Progenitor cell of endocrine pancreas (in vitro differentiated cells): ENCODE measurements at regions not wholly inside any gene's neighbourhood (a gene's known extent, or its start where the extent isn't known, plus 50 kb on each side); places are given as distances from the start of the nearest gene placed in this dataset.

Experiments used
- DNase-seq: peaks from one replicate; pipeline ENCODE4 v3.0.0; 2021; ENCODE audit warnings: low spot score; ENCODE audit not compliant: unreplicated experiment
- H3K27ac Mint-ChIP-seq: 2 replicates; pipeline ENCODE4 v1.8.0; 2021; ENCODE audit warnings: mild to moderate bottlenecking, moderate library complexity, mixed read lengths
- H3K27me3 Mint-ChIP-seq: 2 replicates; pipeline ENCODE4 v1.8.0; 2021; ENCODE audit warnings: mixed read lengths
- H3K36me3 Mint-ChIP-seq: 2 replicates; pipeline ENCODE4 v1.8.0; 2022; ENCODE audit warnings: mixed read lengths; ENCODE audit not compliant: insufficient read depth
- H3K4me1 Mint-ChIP-seq: 2 replicates; pipeline ENCODE4 v1.8.0; 2021; ENCODE audit warnings: low read depth, mixed read lengths
- H3K4me3 Mint-ChIP-seq: 2 replicates; pipeline ENCODE4 v1.8.0; 2021; ENCODE audit warnings: low read depth, mild to moderate bottlenecking, moderate library complexity, mixed read lengths
- H3K9me3 Mint-ChIP-seq: 2 replicates; pipeline ENCODE4 v1.8.0; 2021; ENCODE audit warnings: low read depth, mixed read lengths
- TF ChIP-seq, protein P1 (sequence below): fragments of 200-600 bp; sonication (generic); IDR thresholded peaks from one replicate; pipeline ENCODE4 v1.5.0; 2021; ENCODE audit warnings: antibody characterized with exemption, mild to moderate bottlenecking; ENCODE audit not compliant: unreplicated experiment

DNA sequence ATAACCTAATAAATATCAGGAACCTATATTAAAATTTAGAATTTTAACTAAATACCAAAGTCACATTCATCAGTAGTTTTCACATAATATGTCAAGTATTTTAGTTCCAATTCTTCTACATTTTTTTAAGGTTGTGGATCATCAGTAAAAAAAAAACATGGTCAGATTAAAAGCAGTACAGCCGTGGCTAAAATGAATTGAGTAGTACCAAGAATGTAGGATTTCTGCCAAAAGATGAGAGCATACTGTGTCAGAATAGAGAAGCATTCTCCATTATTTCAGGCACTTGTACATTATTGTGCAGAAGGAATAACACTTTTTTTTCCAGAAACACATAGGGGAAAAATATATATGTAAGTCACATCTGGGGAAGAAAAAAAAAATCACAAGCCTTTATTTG, 1176.1 kb downstream of the CDH11 start:
- Mint-ChIP-seq H3K27me3 (no peaks in the 10 kb centered on the region), H3K4me1 (no peaks in the 10 kb centered on the region), H3K36me3 (no peaks in the 10 kb centered on the region), H3K9me3 (no peaks in the 10 kb centered on the region), H3K4me3 (no peak overlapping the region), H3K27ac (no peak overlapping the region)
- TF ChIP-seq, protein P1, sequence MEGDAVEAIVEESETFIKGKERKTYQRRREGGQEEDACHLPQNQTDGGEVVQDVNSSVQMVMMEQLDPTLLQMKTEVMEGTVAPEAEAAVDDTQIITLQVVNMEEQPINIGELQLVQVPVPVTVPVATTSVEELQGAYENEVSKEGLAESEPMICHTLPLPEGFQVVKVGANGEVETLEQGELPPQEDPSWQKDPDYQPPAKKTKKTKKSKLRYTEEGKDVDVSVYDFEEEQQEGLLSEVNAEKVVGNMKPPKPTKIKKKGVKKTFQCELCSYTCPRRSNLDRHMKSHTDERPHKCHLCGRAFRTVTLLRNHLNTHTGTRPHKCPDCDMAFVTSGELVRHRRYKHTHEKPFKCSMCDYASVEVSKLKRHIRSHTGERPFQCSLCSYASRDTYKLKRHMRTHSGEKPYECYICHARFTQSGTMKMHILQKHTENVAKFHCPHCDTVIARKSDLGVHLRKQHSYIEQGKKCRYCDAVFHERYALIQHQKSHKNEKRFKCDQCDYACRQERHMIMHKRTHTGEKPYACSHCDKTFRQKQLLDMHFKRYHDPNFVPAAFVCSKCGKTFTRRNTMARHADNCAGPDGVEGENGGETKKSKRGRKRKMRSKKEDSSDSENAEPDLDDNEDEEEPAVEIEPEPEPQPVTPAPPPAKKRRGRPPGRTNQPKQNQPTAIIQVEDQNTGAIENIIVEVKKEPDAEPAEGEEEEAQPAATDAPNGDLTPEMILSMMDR = no peak
- DNase-seq = no peak

DNA sequence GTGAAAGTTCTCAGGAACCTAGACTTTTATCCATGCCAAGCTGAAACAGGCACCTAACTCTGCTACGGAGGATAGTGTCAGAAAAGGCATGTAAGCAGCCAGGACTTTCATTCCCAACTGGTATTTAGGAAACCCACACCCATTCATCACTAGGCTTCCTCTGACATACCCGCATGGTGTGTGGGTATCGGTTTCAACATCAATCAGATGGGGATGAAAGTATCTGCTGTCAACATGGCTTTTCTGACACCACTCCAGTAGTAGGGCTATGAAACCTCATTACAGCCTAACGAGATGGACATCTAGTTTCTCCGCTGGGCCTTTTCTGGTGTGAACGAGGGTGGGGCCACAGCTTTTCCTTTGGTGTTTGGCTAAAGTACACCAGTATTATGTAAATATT, 1178.3 kb downstream of the CDH11 start:
- Mint-ChIP-seq H3K4me3 (no peak overlapping the region), H3K27me3 (no peaks in the 10 kb centered on the region), H3K27ac (no peak overlapping the region), H3K36me3 (no peaks in the 10 kb centered on the region), H3K9me3 (no peaks in the 10 kb centered on the region), H3K4me1 (no peaks in the 10 kb centered on the region)
- DNase-seq = no peak
- TF ChIP-seq, protein P1 = no peak

DNA sequence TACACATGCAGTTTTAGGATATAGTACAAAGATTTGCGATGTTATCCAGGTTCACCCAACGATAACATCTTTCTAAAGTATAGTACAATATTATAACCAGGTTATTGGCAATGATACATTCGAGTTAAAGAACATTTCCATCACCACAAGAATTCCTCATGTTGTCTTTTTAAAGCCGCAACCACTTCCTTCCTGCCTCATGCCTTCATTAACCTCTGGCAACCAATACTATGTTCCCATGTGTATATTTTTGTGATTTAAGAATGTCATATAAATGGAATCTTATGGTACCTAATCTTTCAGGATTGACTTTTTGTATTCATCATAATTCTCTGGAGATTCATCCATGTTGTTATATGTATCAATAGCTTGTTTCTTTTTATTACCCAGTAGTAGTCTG, 1183.2 kb downstream of the CDH11 start:
- TF ChIP-seq, protein P1 = no peak
- Mint-ChIP-seq H3K4me3 (no peak overlapping the region), H3K9me3 (no peaks in the 10 kb centered on the region), H3K36me3 (no peaks in the 10 kb centered on the region), H3K27me3 (no peaks in the 10 kb centered on the region), H3K27ac (no peak overlapping the region), H3K4me1 (no peaks in the 10 kb centered on the region)
- DNase-seq = no peak

DNA sequence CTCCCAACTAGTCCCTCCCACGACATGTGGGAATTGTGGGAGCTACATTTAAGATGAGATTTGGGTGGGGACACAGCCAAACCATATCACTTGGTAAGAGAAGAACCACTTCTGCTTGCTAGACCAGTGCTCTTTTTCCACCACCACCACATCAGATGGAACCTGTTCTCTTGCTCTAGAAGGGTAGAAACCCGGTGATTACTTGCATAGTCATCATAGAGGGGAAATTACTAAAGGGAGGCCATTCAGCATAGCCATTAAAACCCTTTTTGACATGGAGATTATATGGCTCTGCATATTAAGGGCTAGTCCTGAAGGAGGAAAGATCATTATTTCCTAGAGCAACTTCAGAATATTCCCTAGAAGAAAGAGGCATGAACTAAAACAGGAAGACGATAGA, 1188.0 kb downstream of the CDH11 start:
- no peak overlapping the region for H3K4me3 Mint-ChIP-seq
- TF ChIP-seq, protein P1 = no peak
- H3K4me1 Mint-ChIP-seq = no peaks in the 10 kb centered on the region
- no peak for DNase-seq
- no peaks in the 10 kb centered on the region for H3K36me3 Mint-ChIP-seq
- no peak overlapping the region for H3K27ac Mint-ChIP-seq
- peaks cover 6% of the 10 kb centered on the region for H3K9me3 Mint-ChIP-seq
- no peaks in the 10 kb centered on the region for H3K27me3 Mint-ChIP-seq

DNA sequence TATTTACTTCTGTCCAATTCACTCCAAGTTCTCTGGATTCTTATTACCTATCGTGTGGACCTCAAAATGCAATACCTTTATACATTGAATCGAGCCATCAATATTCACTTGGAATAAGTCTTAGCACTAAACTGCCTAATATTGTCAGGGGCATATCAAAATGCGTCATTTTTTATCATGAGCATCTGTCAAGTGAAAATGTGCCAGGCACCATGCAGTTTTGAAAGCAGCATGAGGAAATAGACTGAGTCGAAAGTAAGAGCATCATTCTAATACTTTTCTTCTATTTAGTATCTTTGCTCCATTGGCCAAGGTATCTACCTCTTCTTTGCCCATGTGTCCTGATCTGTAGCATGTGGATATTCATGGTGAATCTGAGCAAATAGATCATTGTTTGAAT, 1193.4 kb downstream of the CDH11 start:
- Mint-ChIP-seq H3K4me3 (no peak overlapping the region), H3K9me3 (peaks cover 6% of the 10 kb centered on the region), H3K27ac (no peak overlapping the region), H3K36me3 (no peaks in the 10 kb centered on the region), H3K27me3 (no peaks in the 10 kb centered on the region), H3K4me1 (no peaks in the 10 kb centered on the region)
- TF ChIP-seq, protein P1 = no peak
- DNase-seq = no peak
